HEK293T (cell line): ENCODE measurements at regions not wholly inside any gene's neighbourhood (a gene's known extent, or its start where the extent isn't known, plus 50 kb on each side); places are given as distances from the start of the nearest gene placed in this dataset.

Source experiments
- BHLHE40 ChIP-seq: fragments of 450-650 bp; IDR thresholded peaks from 2 replicates; pipeline ENCODE4 v1.6.1; 2016; ENCODE audit warnings: mild to moderate bottlenecking, moderate library complexity, borderline replicate concordance
- FOXM1 ChIP-seq: fragments of 450-650 bp; IDR thresholded peaks from 2 replicates; pipeline ENCODE4 v1.6.1; 2017; ENCODE audit warnings: mild to moderate bottlenecking, borderline replicate concordance
- HDGF ChIP-seq: fragments of 450-650 bp; IDR thresholded peaks from 2 replicates; pipeline ENCODE4 v1.6.1; 2017; ENCODE audit warnings: antibody characterized with exemption, borderline replicate concordance
- L3MBTL2 ChIP-seq: fragments of 450-650 bp; conservative IDR thresholded peaks from 2 replicates; pipeline ENCODE4 v1.6.1; 2016; ENCODE audit warnings: mild to moderate bottlenecking
- SP1 ChIP-seq: fragments of 450-650 bp; IDR thresholded peaks from 2 replicates; pipeline ENCODE4 v1.6.1; 2017

DNA sequence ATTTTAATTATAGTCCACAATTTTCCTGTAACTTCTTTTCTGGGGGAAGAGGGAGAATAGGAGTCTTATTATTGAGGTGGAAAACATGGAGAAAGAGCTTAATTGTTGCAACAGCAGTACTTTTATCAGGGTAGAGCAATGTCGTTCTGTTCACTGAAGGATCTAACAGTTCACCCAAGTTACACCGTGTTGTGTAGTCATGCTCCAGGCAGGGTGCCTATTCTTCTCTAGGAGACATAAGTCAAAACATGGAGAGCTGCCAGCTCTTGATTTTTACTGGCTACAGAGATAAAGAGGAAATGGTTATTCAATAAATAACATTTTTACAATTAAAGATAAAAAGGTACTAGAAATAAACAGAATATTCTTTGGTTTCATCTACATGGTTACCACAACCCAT lies 594.3 kb upstream of the NETO1 start:
- TF ChIP-seq SP1 (no peak), HDGF (no peak), FOXM1 (no peak), L3MBTL2 (no peak), BHLHE40 (no peak)
